Chondrocyte (in vitro differentiated cells): ENCODE measurements at regions not wholly inside any gene's neighbourhood (a gene's known extent, or its start where the extent isn't known, plus 50 kb on each side); places are given as distances from the start of the nearest gene placed in this dataset.

Source experiments
- DNase-seq: peaks from one replicate; pipeline ENCODE4 v3.0.0; 2021; ENCODE audit warnings: mixed read lengths, low spot score
- H3K27ac Mint-ChIP-seq: one replicate; pipeline ENCODE4 v1.8.0; 2021; ENCODE audit warnings: mild to moderate bottlenecking, moderate library complexity, mixed read lengths; ENCODE audit not compliant: unreplicated experiment
- H3K27me3 Mint-ChIP-seq: 2 replicates; pipeline ENCODE4 v1.8.0; 2021; ENCODE audit warnings: low read depth, mixed read lengths
- H3K36me3 Mint-ChIP-seq: 2 replicates; pipeline ENCODE4 v1.8.0; 2021; ENCODE audit warnings: low read depth, mixed read lengths
- H3K4me1 Mint-ChIP-seq: 2 replicates; pipeline ENCODE4 v1.8.0; 2021; ENCODE audit warnings: low read depth, mild to moderate bottlenecking, mixed read lengths
- H3K4me3 Mint-ChIP-seq: one replicate; pipeline ENCODE4 v1.8.0; 2021; ENCODE audit warnings: mild to moderate bottlenecking, moderate library complexity, mixed read lengths; ENCODE audit not compliant: unreplicated experiment
- H3K9me3 Mint-ChIP-seq: 2 replicates; pipeline ENCODE4 v1.8.0; 2021; ENCODE audit warnings: low read depth, mixed read lengths
- CTCF ChIP-seq: fragments of 200-600 bp; sonication (generic); IDR thresholded peaks from 2 replicates; pipeline ENCODE4 v1.5.0; 2021; ENCODE audit warnings: antibody characterized with exemption, mild to moderate bottlenecking, moderate library complexity

- no peaks in the 10 kb centered on the region for H3K27me3 Mint-ChIP-seq
- peaks cover 4% of the 10 kb centered on the region for H3K9me3 Mint-ChIP-seq
- no peak overlapping the region for H3K4me3 Mint-ChIP-seq
- TF ChIP-seq CTCF: no peak
- DNase-seq: no peak
- peaks cover 5% of the 10 kb centered on the region for H3K4me1 Mint-ChIP-seq
- H3K36me3 Mint-ChIP-seq: no peaks in the 10 kb centered on the region
- no peak overlapping the region for H3K27ac Mint-ChIP-seq
Observed at GRCh38 chr10:128337860-128338378, 211.7 kb upstream of the MKI67 start.

- H3K4me1 Mint-ChIP-seq: peaks cover 5% of the 10 kb centered on the region
Observed at GRCh38 chr10:128338951-128339350, 212.7 kb upstream of the MKI67 start.

GRCh38 chr10:128339753-128340152 lies 213.5 kb upstream of the MKI67 start:
- no peak for TF ChIP-seq CTCF
- H3K4me1 Mint-ChIP-seq: peaks cover 5% of the 10 kb centered on the region

More at GRCh38 chr10:128338951-128339350, 212.7 kb upstream of the MKI67 start:
- Mint-ChIP-seq H3K27me3 (no peaks in the 10 kb centered on the region), H3K9me3 (peaks cover 3% of the 10 kb centered on the region), H3K27ac (no peak overlapping the region), H3K4me3 (no peak overlapping the region), H3K36me3 (no peaks in the 10 kb centered on the region)
- DNase-seq: no peak
- no peak for TF ChIP-seq CTCF

GRCh38 chr10:128345353-128345752 lies 219.1 kb upstream of the MKI67 start:
- no peak for DNase-seq
- TF ChIP-seq CTCF: no peak
- Mint-ChIP-seq H3K4me1 (peaks cover 5% of the 10 kb centered on the region), H3K27ac (no peak overlapping the region), H3K4me3 (no peak overlapping the region), H3K27me3 (no peaks in the 10 kb centered on the region), H3K36me3 (no peaks in the 10 kb centered on the region), H3K9me3 (peaks cover 3% of the 10 kb centered on the region)

More at GRCh38 chr10:128339753-128340152, 213.5 kb upstream of the MKI67 start:
- Mint-ChIP-seq H3K27me3 (no peaks in the 10 kb centered on the region), H3K36me3 (no peaks in the 10 kb centered on the region), H3K27ac (no peak overlapping the region), H3K9me3 (peaks cover 3% of the 10 kb centered on the region), H3K4me3 (no peak overlapping the region)
- no peak for DNase-seq

- TF ChIP-seq CTCF: no peak
- no peaks in the 10 kb centered on the region for H3K4me1 Mint-ChIP-seq
Observed at GRCh38 chr10:128360783-128361182, 234.6 kb upstream of the MKI67 start.

More at GRCh38 chr10:128360783-128361182, 234.6 kb upstream of the MKI67 start:
- no peak for DNase-seq
- H3K27ac Mint-ChIP-seq: no peak overlapping the region
- H3K27me3 Mint-ChIP-seq: peaks cover 2% of the 10 kb centered on the region
- no peaks in the 10 kb centered on the region for H3K36me3 Mint-ChIP-seq
- H3K4me3 Mint-ChIP-seq: no peak overlapping the region
- H3K9me3 Mint-ChIP-seq: peaks cover 29% of the 10 kb centered on the region
